HK-2 (cell line): ENCODE measurements at regions not wholly inside any gene's neighbourhood (a gene's known extent, or its start where the extent isn't known, plus 50 kb on each side); places are given as distances from the start of the nearest gene placed in this dataset.
"Not testable (repeated sequence)": the region's sequence is repeated elsewhere in the genome, so short reads cannot be mapped to it uniquely, and the experiment has no call there.

ENCODE experiments used
- DNase-seq: peaks from one replicate; pipeline ENCODE4 v3.0.0-alpha.2; 2018; ENCODE audit not compliant: unreplicated experiment

DNA sequence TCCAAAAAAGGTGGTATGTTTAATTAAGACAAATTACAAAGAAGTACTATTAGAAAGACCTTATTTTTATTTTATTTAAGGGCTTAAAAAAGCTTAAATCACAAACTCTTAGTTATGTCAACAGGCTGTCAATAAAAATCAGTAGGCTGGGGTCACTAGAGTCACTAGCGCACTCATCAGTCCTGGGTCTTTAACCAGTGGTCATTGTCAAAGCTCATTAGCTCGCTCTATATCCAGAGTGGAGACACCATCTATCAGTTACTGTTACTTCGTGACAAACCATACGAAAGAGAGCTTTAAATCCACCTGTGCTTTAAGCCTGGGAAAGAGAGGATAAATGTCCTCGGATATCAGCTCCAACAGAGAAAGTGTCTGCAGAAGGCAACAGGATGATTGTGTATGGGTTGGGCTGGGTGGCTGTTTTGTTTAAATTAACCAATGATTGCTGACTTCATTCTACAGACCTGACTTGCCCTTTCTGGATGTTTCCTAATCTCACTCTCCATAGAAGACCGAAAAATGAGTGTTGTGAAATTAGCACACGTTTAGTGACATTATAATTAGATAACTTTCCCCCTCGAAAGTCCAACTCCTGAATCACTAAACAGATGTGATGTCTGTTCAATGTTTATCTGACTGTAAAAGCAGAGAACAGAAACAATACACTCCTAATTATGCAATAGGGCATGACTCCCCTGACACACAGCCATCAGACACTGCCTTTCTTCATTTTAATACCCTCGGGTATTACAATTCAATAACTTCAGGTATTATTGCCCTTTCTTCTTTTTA is 123.6 kb upstream of the TNPO1 start:
- no peak for DNase-seq

DNA sequence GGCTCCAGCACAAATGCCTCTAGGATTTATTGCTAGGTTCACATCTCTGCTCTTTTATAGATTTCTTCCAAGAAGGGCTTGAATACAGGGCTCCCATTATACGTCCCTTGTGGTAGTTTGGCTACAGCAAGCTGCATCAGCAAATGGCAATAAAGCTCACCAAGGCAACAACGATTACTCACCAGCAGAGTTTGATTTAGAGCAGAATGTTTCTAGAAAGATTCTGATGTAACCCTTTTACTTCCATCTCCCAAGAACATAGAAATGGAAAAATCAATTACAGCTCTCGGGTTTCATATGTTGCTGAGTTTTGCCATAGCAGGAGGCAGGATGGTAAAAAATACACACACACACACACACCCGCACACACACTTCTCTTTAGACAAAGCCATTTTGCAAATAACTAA is 124.2 kb upstream of the TNPO1 start:
- no peak for DNase-seq

DNA sequence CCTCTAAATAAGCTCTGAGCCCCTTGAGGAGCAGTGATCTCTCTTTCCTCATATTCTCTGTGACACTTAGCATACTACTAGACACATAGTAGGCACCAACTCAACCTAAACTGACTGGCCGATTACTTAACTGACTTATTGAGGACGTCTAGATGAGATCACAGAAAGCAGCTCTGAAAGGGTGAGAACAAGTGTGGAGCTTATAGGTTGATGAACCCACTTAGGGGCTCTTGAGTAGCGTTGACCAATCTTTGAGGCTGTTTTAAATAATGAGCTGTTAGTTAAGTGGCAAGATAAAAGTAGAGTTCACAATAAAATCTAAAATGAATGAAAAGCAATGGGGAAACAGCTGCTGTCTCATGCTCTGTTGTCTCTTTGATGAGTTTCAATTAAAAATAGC is 124.7 kb upstream of the TNPO1 start:
- DNase-seq = no peak

GRCh38 chr5:72688916-72689315 is 127.5 kb upstream of the TNPO1 start:
- DNase-seq = no peak

DNA sequence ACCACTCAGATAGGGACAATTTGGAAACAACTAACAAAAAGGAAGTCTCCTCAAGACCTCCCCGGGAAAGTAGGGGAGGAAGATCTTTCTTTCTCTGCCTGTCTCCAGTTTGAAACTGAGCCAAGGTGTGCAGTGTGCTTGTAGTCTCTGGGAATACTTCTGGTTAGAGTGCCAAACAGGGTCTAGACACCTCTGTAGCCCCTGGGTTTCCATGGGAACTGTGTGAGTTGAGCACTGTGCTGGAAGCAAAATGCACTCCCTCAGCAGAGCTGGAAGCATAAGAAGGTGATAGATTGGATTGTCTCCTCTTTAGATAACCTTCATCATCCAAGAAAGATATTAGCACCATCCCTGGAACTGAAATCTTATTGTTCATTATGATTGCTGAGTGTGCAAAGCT is 129.2 kb upstream of the TNPO1 start:
- DNase-seq = no peak

GRCh38 chr5:72682561-72682960 is 133.9 kb upstream of the TNPO1 start:
- DNase-seq = no peak

DNA sequence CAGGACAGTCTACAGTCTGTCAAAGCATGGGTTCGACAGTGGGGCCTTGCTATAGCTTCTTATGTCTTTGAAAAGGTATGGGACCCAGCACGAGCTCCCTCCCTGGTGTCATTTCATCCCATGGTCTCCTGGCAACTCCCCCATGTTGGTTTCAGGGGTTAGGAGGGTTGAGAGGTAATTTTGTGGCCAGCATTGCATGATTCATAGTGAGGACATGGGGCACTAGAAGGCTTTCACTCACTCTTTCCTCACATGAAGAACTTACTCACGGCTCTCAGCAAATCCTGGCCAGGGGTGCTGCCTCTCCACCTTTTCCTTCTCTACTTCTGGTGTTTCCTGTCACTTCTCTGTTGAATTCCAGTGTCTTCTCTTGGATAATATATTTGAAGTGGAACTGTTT is 134.7 kb upstream of the TNPO1 start:
- no peak for DNase-seq

- DNase-seq = no peak
These were observed 139.0 kb upstream of the TNPO1 start for GRCh38 chr5:72677447-72677846.

DNA sequence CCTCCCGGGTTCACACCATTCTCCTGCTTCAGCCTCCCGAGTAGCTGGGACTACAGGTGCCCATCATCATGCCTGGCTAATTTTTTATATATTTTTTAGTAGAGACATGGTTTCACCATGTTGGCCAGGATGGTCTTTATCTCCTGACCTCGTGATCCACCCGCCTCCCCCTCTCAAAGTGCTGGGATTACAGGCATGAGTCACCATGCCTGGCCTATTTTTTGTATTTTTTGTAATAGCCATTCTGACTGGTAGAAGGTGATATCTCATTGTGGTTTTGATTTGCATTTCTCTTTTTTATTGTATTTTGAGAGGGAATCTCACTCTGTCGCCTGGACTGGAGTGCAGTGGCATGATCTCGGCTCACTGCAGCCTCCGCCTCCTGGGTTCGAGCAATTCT is 139.6 kb upstream of the TNPO1 start:
- not testable (repeated sequence) for DNase-seq

DNA sequence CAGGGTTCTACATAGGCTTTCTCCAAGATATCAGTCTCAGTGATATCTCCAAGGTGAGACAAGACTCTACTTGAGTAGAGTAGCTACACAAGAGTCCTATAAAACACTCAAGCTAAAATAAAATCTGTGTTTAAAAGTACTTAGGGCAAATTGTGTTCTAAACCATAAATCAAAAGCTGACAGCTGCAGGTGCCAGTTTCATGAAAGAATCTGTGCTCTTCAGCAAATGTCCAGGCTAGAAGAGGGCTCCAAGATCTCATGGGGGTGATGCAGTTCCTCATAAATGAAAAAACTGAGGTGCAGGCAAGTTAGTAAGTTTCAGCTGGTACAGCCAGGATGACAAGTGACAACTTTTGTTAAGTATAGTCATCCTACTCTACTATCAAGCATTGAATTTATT is 142.8 kb upstream of the TNPO1 start:
- DNase-seq = no peak

DNA sequence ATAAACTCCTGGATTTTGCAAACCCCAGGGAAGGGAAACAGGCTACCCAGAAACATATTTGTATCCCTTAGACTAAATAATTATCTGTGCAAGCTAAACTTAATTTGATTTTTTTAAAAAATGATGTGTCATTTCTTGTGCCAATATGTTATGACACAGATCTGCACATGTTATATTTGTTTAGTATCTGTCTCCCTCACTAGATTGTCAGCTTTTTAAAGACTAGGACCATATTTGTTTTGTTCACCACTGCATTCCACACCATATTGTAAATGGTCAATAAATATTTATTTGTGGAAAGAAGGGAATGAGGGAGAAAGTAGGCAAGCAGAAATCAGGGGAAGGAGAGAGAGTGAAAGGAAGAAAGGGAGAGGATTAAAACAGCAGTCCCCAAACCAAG is 143.3 kb upstream of the TNPO1 start:
- no peak for DNase-seq

GRCh38 chr5:72667708-72668107 is 148.8 kb upstream of the TNPO1 start:
- DNase-seq = no peak

DNA sequence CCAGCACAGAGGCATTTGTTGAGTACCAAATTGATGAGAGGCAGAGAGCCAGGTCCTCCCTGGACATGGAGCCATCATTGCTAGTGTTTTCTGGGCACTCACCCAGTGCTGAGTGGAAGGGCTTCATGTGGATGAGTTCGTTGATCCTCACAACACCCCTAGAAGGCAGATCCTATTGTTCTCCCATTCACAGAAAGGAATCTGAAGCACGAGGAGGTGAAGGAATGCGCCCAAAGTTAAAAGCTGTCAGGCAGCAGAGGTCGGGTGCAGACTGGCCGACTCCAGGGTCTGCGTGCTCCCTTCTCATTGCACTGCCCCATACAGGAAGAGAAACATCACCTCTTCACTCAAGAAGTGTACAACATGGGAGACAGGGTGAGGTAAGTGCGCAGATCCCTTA is 153.5 kb upstream of the TNPO1 start:
- DNase-seq = no peak

- no peak for DNase-seq
These were observed 154.2 kb upstream of the TNPO1 start for GRCh38 chr5:72662305-72662704.

DNA sequence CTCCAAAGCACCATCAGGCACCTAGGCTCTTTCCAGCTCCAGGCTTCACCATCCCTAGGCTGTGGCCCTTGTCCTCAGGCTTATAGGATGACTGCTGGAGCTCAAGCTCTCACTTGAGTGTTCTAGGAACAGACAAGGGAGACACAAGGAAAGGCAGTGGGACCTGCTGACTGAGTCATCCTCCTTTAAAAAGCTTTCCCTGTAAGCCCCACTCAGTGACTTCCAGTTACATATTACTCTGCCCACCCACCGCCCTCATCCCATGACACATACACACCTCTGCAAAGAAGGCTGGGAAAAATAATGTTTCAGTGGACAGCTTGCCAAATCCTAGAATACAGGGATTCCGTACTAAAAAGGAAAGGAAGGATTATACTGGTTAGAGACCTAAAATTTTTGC is 154.2 kb upstream of the ZNF366 start:
- DNase-seq = peak; percentile 15

DNA sequence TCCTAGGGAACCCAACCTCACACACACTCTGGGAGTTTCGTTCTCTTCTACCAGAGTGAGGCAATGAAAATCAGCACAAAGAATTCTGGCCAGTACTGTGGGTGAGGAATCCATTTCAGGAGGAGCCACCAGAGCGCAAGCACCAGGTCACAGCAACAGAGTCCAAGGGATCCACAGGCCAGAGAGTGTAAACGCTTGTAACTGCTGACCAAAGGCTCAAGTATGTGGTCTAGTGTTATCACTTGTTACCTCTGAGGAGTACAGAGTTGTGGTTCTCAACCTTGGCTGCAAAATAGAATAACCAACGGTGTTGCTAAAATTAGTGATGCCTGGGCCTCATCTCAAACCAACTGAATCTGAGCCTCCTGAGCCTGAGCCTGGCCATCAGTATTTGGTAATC is 152.5 kb upstream of the ZNF366 start:
- DNase-seq = no peak

DNA sequence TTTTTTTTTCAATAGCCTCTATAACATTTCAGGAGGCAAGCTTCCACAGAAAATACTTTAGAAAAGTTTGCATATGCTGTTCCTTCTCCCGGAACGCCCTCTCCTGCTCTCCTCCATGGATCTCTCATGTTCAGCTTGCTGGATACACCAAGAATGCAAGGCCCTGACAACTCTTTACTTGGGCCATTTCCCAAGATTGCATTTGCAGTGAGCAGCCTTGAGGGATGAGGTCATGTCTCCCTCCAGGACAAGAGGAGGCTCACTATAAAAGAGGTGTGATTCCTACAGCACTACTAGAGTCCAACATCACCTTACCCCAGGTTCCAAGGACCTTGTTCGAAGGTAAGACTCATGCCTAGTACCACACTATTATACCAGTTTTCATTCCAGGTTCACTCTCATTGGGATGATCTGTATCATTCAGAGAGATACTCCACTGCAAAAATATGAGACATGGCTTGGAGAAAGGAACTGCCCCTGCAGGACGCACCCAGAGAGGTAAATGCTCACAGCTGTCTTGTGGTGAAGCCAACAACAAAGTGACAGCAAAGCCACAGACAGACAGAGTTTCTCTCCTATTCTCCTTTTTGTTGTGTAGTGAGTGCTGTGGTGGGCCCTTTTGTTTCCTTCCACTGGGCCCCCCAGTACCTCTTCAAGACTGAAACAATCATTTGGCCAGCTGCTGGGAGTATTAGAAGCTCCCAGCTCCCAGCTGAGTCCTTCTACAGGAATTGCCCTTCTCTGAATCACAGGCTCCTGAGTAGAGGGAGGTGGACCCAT is 151.7 kb upstream of the ZNF366 start:
- no peak for DNase-seq

GRCh38 chr5:72658161-72658560 is 151.0 kb upstream of the ZNF366 start:
- no peak for DNase-seq

GRCh38 chr5:72656756-72657513 is 149.7 kb upstream of the ZNF366 start:
- no peak for DNase-seq

- no peak for DNase-seq
These were observed 149.1 kb upstream of the ZNF366 start for GRCh38 chr5:72656331-72656730.

GRCh38 chr5:72654231-72654630 is 147.0 kb upstream of the ZNF366 start:
- no peak for DNase-seq

GRCh38 chr5:72653586-72653985 is 146.4 kb upstream of the ZNF366 start:
- no peak for DNase-seq

- no peak for DNase-seq
These were observed 144.6 kb upstream of the ZNF366 start for GRCh38 chr5:72651779-72652178.
